B cell (primary cell): ENCODE measurements at regions not wholly inside any gene's neighbourhood (a gene's known extent, or its start where the extent isn't known, plus 50 kb on each side); places are given as distances from the start of the nearest gene placed in this dataset.

Experiments
- ATAC-seq: fragments of 200-7000 bp; cut with Tn5 transposase; one replicate; pipeline ENCODE4 v1.10.0; 2021; ENCODE audit warnings: low read depth, mild to moderate bottlenecking, moderate number of reproducible peaks, moderate library complexity
- CTCF ChIA-PET: fragments of 350-600 bp; sonication (Branson Sonifier 250); formaldehyde crosslinking; loops from one replicate; lab custom pipeline; 2021; ENCODE audit warnings: antibody characterized with exemption, inconsistent platforms; lab: Charles Lee
- POLR2A ChIA-PET: fragments of 350-600 bp; sonication (Branson Sonifier 250); formaldehyde crosslinking; loops from one replicate; lab custom pipeline; 2021; ENCODE audit warnings: antibody characterized with exemption; lab: Charles Lee
- DNase-seq: peaks from one replicate; pipeline ENCODE4 v3.0.0; 2013
- H2AFZ ChIP-seq: 2 replicates; pipeline ENCODE4 v1.6.1; 2012; ENCODE audit warnings: mild to moderate bottlenecking, low read depth, low read length; ENCODE audit not compliant: insufficient read depth, poor library complexity, severe bottlenecking
- H3K27ac ChIP-seq, 2 donors: 1 replicate in 1 of 2; 2 replicates in 1 of 2; pipeline ENCODE4 v1.5.1; 2012 to 2013; ENCODE audit warnings: low read length in 2 of 2, mild to moderate bottlenecking in 2 of 2, moderate library complexity in 1 of 2
- H3K27me3 ChIP-seq, 4 experiments: fragments of 200-600 bp in 1 of 4; sonication (generic) in 1 of 4; replicated peaks in 1 of 4; 1 replicate in 2 of 4; 2 replicates in 2 of 4; pipeline versions ENCODE4 v1.6.1 to v1.7.0; 2013 to 2016; ENCODE audit warnings: low read length in 3 of 4, mild to moderate bottlenecking in 2 of 4, mixed read lengths in 1 of 4, moderate library complexity in 1 of 4; ENCODE audit not compliant: insufficient read depth in 4 of 4, control insufficient read depth in 3 of 4; ENCODE audit errors: control extremely low read depth in 1 of 4
- H3K36me3 ChIP-seq, 2 experiments: replicated peaks in 1 of 2; 1 replicate in 1 of 2; 2 replicates in 1 of 2; pipeline versions ENCODE4 v1.6.1 to v1.7.1; 2013; ENCODE audit warnings: low read length in 1 of 2; ENCODE audit not compliant: insufficient read depth in 2 of 2, control insufficient read depth in 1 of 2; ENCODE audit errors: control extremely low read depth in 1 of 2, extremely low read depth in 1 of 2
- H3K4me1 ChIP-seq, 2 donors: fragments of 200-600 bp in 1 of 2; sonication (generic) in 1 of 2; 1 replicate in 1 of 2; 2 replicates in 1 of 2; pipeline versions ENCODE4 v1.5.1 to v1.6.1; 2013 to 2017; ENCODE audit warnings: low read length in 2 of 2; ENCODE audit not compliant: control insufficient read depth in 2 of 2, insufficient read depth in 2 of 2
- H3K4me2 ChIP-seq: replicated peaks from 2 replicates; pipeline ENCODE3; 2012; ENCODE audit warnings: mild to moderate bottlenecking, low read depth, low read length; ENCODE audit not compliant: poor library complexity, severe bottlenecking
- H3K4me3 ChIP-seq, 5 experiments: fragments of 200-600 bp in 1 of 5; sonication (generic) in 1 of 5; 1 replicate in 3 of 5; 2 replicates in 2 of 5; pipeline versions ENCODE4 v1.5.1 to v1.7.0; 2011 to 2016; ENCODE audit warnings: low read length in 4 of 5, mild to moderate bottlenecking in 4 of 5, low read depth in 2 of 5, control low read depth in 1 of 5, moderate library complexity in 1 of 5; ENCODE audit not compliant: insufficient read depth in 1 of 5; ENCODE audit errors: control extremely low read depth in 1 of 5, extremely low read depth in 1 of 5
- H3K79me2 ChIP-seq: fragments of 200-600 bp; sonication (generic); one replicate; pipeline ENCODE4 v1.6.0; 2016; ENCODE audit warnings: low read length; ENCODE audit not compliant: control insufficient read depth, insufficient read depth
- H3K9ac ChIP-seq: fragments of 200-600 bp; sonication (generic); 2 replicates; pipeline ENCODE4 v1.6.1; 2017; ENCODE audit warnings: mild to moderate bottlenecking, low read length, moderate library complexity
- H3K9me3 ChIP-seq, 3 donors: one replicate each; pipeline versions ENCODE4 v1.6.1 to v1.7.1; 2013; ENCODE audit warnings: low read length in 2 of 3; ENCODE audit not compliant: control insufficient read depth in 2 of 3, insufficient read depth in 1 of 3; ENCODE audit errors: control extremely low read depth in 1 of 3
- H4K20me1 ChIP-seq: 2 replicates; pipeline ENCODE4 v1.6.0; 2012; ENCODE audit warnings: mild to moderate bottlenecking, low read length; ENCODE audit not compliant: insufficient read depth, control insufficient read depth, poor library complexity, severe bottlenecking
- H3K27ac Mint-ChIP-seq: one replicate; pipeline ENCODE4 v1.8.0; 2021; ENCODE audit warnings: mixed read lengths
- H3K27me3 Mint-ChIP-seq: one replicate; pipeline ENCODE4 v1.8.0; 2021; ENCODE audit warnings: mixed read lengths
- H3K4me1 Mint-ChIP-seq: one replicate; pipeline ENCODE4 v1.8.0; 2021; ENCODE audit warnings: mixed read lengths
- H3K4me3 Mint-ChIP-seq: one replicate; pipeline ENCODE4 v1.8.0; 2021; ENCODE audit warnings: mixed read lengths
- H3K9me3 Mint-ChIP-seq: one replicate; pipeline ENCODE4 v1.8.0; 2022; ENCODE audit warnings: mixed read lengths; ENCODE audit not compliant: insufficient read depth
- CTCF ChIP-seq: fragments of 200-600 bp; IDR thresholded peaks from one replicate; pipeline ENCODE4 v1.8.0; 2022; ENCODE audit warnings: antibody characterized with exemption, mild to moderate bottlenecking
- EZH2 ChIP-seq: IDR thresholded peaks from 2 replicates; pipeline ENCODE4 v1.6.1; 2012; ENCODE audit warnings: borderline replicate concordance, low read depth, mild to moderate bottlenecking, moderate library complexity, low read length; ENCODE audit not compliant: insufficient read depth, poor library complexity, severe bottlenecking
- intact Hi-C: fragments of 100-400 bp; cut with micrococcal nuclease; formaldehyde crosslinking; loops from one replicate; pipeline ENCODE4 v1.10.0; 2022

- Histone ChIP-seq H2AFZ (no peak overlapping the region), H3K9me3 (no peaks in the 10 kb centered on the region), H3K79me2 (no peaks in the 10 kb centered on the region), H3K9ac (no peak overlapping the region), H4K20me1 (no peaks in the 10 kb centered on the region), H3K36me3 (no peaks in the 10 kb centered on the region), H3K4me1 (no peaks in the 10 kb centered on the region), H3K4me2 (no peak overlapping the region), H3K27me3 (no peaks in the 10 kb centered on the region), H3K4me3 (no peak overlapping the region), H3K27ac (no peak overlapping the region)
- CTCF ChIA-PET, result no interaction called here
- POLR2A ChIA-PET, result no interaction called here
- Mint-ChIP-seq H3K9me3 (peaks cover 3% of the 10 kb centered on the region), H3K4me1 (no peaks in the 10 kb centered on the region), H3K4me3 (no peak overlapping the region), H3K27me3 (no peaks in the 10 kb centered on the region), H3K27ac (no peak overlapping the region)
- DNase-seq (no peak), ATAC-seq (no peak)
- intact Hi-C loops, result no loop called here
- TF ChIP-seq EZH2 (no peak), CTCF (no peak)
Measured at GRCh38 chr11:89660234-89660633, 49.9 kb upstream of the TRIM77 start.
